OCI-LY3 (cell line): ENCODE measurements at regions not wholly inside any gene's neighbourhood (a gene's known extent, or its start where the extent isn't known, plus 50 kb on each side); places are given as distances from the start of the nearest gene placed in this dataset.

ENCODE experiments used
- EZH2phosphoT487 ChIP-seq: fragments of 200-600 bp; shearing (Covaris generic); IDR thresholded peaks from 2 replicates; pipeline ENCODE4 v1.6.1; 2018; ENCODE audit warnings: antibody characterized with exemption, mixed run types, low read depth
- TF ChIP-seq, protein P1 (sequence below): fragments of 200-600, 300-600 bp; sonication (generic); IDR thresholded peaks from 2 replicates; pipeline ENCODE4 v1.5.1; 2014; ENCODE audit warnings: antibody characterized with exemption, low read length, low read depth

DNA sequence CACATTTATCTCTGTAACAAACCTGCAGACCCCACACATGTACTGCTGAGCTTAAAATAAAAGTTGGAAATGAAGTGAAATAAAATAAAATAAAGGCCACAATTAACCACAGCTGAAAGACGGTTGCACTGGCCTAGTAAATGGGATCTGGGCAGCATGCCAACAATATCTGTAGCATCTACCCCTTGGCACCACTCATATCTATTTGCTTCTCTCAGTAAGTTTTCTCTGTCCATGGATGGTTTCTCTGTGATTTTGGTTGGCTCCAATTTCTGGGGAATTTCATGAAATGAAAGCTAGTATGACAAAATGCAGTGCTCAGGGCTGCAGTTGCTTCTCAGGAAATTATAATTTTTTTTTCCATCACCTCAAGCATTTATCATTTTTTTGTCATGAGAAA is 172.0 kb upstream of the IL15 start:
- TF ChIP-seq, protein P1, sequence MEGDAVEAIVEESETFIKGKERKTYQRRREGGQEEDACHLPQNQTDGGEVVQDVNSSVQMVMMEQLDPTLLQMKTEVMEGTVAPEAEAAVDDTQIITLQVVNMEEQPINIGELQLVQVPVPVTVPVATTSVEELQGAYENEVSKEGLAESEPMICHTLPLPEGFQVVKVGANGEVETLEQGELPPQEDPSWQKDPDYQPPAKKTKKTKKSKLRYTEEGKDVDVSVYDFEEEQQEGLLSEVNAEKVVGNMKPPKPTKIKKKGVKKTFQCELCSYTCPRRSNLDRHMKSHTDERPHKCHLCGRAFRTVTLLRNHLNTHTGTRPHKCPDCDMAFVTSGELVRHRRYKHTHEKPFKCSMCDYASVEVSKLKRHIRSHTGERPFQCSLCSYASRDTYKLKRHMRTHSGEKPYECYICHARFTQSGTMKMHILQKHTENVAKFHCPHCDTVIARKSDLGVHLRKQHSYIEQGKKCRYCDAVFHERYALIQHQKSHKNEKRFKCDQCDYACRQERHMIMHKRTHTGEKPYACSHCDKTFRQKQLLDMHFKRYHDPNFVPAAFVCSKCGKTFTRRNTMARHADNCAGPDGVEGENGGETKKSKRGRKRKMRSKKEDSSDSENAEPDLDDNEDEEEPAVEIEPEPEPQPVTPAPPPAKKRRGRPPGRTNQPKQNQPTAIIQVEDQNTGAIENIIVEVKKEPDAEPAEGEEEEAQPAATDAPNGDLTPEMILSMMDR, result no peak
- TF ChIP-seq EZH2phosphoT487, result no peak
